ENCODE measurements at regions not wholly inside any gene's neighbourhood (a gene's known extent, or its start where the extent isn't known, plus 50 kb on each side); places are given as distances from the start of the nearest gene placed in this dataset.
A peak's percentile ranks its signal among the peaks of the same experiment; 100 is the strongest.

GRCh38 chr2:101538076-101538475 lies 63.2 kb upstream of the RFX8 start:
- WGBS, 2 donors, result 78 to 83% methylated on average over 3 of the region's 3 CpGs
- Histone ChIP-seq H3K27me3 (no peaks in the 10 kb centered on the region), H3K4me1 (no peaks in the 10 kb centered on the region), H3K27ac (no peak overlapping the region), H3K36me3 (no peaks in the 10 kb centered on the region), H3K4me3 (no peak overlapping the region), H3K9me3 (no peaks in the 10 kb centered on the region)
- intact Hi-C loops (cut with DNase I), result no loop called here
- no peak for ATAC-seq
- DNase-seq, result no peak
- FAIRE-seq, result no peak
- TF ChIP-seq, protein P1, sequence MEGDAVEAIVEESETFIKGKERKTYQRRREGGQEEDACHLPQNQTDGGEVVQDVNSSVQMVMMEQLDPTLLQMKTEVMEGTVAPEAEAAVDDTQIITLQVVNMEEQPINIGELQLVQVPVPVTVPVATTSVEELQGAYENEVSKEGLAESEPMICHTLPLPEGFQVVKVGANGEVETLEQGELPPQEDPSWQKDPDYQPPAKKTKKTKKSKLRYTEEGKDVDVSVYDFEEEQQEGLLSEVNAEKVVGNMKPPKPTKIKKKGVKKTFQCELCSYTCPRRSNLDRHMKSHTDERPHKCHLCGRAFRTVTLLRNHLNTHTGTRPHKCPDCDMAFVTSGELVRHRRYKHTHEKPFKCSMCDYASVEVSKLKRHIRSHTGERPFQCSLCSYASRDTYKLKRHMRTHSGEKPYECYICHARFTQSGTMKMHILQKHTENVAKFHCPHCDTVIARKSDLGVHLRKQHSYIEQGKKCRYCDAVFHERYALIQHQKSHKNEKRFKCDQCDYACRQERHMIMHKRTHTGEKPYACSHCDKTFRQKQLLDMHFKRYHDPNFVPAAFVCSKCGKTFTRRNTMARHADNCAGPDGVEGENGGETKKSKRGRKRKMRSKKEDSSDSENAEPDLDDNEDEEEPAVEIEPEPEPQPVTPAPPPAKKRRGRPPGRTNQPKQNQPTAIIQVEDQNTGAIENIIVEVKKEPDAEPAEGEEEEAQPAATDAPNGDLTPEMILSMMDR (IDR thresholded peaks at IDR 0.05), result no peak

DNA sequence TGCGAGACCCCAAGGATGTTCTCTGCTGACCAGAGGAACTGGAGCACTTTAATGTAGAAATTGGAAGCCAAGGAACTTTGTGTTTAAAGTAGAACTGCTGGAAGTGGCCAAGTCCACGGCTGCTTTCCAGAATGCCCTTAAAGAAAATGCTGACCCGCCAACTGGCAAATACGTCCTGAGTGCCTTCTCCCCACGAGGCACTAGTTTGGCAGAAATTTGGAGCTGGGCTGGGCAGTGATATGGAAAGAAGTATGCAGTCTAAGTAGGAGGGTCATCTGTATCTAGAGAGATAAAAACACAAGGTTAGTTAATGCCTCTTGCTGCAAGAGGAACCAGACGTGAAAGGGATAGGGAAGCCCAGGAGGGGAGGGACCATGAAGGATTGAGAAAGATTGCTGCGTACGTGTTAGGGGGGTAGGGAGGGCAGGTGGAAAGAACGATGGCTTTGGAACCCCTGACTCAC lies 59.3 kb upstream of the RFX8 start:
- Histone ChIP-seq H3K4me1 (no peaks in the 10 kb centered on the region), H3K9me3 (no peaks in the 10 kb centered on the region), H3K4me3 (no peak overlapping the region), H3K36me3 (no peaks in the 10 kb centered on the region), H3K27ac (peak overlapping the region in 1 of 4 donors; percentile 33), H3K27me3 (no peaks in the 10 kb centered on the region)
- TF ChIP-seq, protein P1 (IDR thresholded peaks at IDR 0.05), result no peak
- WGBS, 2 donors, result 62 to 69% methylated on average over 9 of the region's 9 CpGs
- peak in 1 of 4 donors; percentile 30 for ATAC-seq
- intact Hi-C loops (cut with DNase I), result no loop called here
- no peak for DNase-seq
- no peak for FAIRE-seq

DNA sequence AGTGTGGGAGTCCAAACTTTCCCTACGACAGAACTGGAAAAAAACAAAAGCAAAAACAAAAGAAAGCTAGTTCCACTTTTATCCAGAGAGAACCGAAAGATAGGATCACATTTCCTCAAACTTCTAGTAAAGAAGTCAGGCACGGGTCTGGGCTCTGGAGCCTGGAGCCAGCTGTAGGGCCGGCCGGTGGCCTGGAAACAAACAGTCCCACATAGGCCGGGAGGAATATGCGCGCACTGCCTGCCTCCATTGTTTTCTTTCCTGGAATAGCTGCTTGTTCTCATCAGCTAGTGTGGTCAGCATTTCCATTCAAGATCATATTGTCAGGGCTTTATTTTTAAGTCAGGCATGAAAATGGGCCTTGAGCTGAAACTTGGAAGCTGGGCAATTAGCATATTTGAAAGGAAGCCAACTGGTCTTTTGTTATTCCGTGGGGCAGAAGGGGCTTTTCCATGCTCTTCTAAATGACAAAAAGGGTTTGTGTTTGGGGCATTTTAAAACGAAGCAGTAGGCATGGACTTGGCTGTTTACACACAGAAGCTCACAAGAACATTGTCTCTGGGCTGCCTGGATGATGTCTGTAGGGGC lies 58.7 kb upstream of the RFX8 start:
- no peaks in the 10 kb centered on the region for H3K27me3 ChIP-seq
- no peaks in the 10 kb centered on the region for H3K36me3 ChIP-seq
- peak overlapping the region in 1 of 4 donors; percentile 33 for H3K27ac ChIP-seq
- intact Hi-C loops (cut with DNase I), result no loop called here
- ATAC-seq (no peak), FAIRE-seq (no peak), DNase-seq (no peak)
- H3K4me1 ChIP-seq, result no peaks in the 10 kb centered on the region
- H3K4me3 ChIP-seq, result no peak overlapping the region
- no peaks in the 10 kb centered on the region for H3K9me3 ChIP-seq
- TF ChIP-seq, protein P1 (IDR thresholded peaks at IDR 0.05), result no peak
- 75 to 76% methylated on average over 10 of the region's 10 CpGs for WGBS, 2 donors

GRCh38 chr2:101528501-101528900 lies 53.6 kb upstream of the RFX8 start:
- intact Hi-C loops (cut with DNase I), result no loop called here
- 86 to 96% methylated on average over 4 of the region's 4 CpGs for WGBS, 2 donors

More at GRCh38 chr2:101528501-101528900, 53.6 kb upstream of the RFX8 start:
- DNase-seq, result no peak
- no peak for ATAC-seq
- Histone ChIP-seq H3K4me3 (no peak overlapping the region), H3K4me1 (no peaks in the 10 kb centered on the region), H3K27ac (no peak overlapping the region), H3K36me3 (no peaks in the 10 kb centered on the region), H3K9me3 (no peaks in the 10 kb centered on the region), H3K27me3 (no peaks in the 10 kb centered on the region)
- TF ChIP-seq, protein P1 (IDR thresholded peaks at IDR 0.05), result no peak
- no peak for FAIRE-seq
